Endothelial cell of umbilical vein (primary cell): ENCODE measurements at regions not wholly inside any gene's neighbourhood (a gene's known extent, or its start where the extent isn't known, plus 50 kb on each side); places are given as distances from the start of the nearest gene placed in this dataset.
"Not testable (repeated sequence)": the region's sequence is repeated elsewhere in the genome, so short reads cannot be mapped to it uniquely, and the experiment has no call there.

ENCODE experiments used
- BruUV-seq: library from RNA; stranded (reverse); fragments of 400-500 nt; replicated peaks from 2 replicates; lab custom pipeline; 2021; lab: Mats Ljungman, UMichigan
- CTCF ChIA-PET: fragments of 300-600, 350-600 bp; sonication (Branson Sonifier 250); formaldehyde crosslinking; loops from one replicate; lab custom pipeline; 2021; ENCODE audit warnings: antibody characterized with exemption, inconsistent platforms; lab: Charles Lee
- POLR2A ChIA-PET: fragments of 300-600, 350-600 bp; sonication (Branson Sonifier 250); formaldehyde crosslinking; loops from one replicate; lab custom pipeline; 2021; ENCODE audit warnings: antibody characterized with exemption, inconsistent platforms; lab: Charles Lee
- DNase-seq: peaks from one replicate; pipeline ENCODE4 v3.0.0-alpha.2; 2011; ENCODE audit warnings: low read depth, low spot score
- FAIRE-seq: peaks from 2 replicates; lab custom pipeline; 2011; peaks lifted over from hg19 to GRCh38; lab: Jason Lieb, UNC
- H2AFZ ChIP-seq: 2 replicates; pipeline ENCODE4 v1.6.0; 2012; ENCODE audit warnings: low read depth, low read length, control low read depth, inconsistent platforms
- H3K27ac ChIP-seq: 2 replicates; pipeline ENCODE4 v1.5.1; 2011; ENCODE audit warnings: low read depth, mild to moderate bottlenecking, control low read depth, low read length, moderate library complexity; ENCODE audit not compliant: insufficient read depth
- H3K27me3 ChIP-seq, 2 experiments: 2 replicates each; pipeline versions ENCODE4 v1.6.0 to v1.6.1; 2011; ENCODE audit warnings: low read length in 2 of 2, mixed read lengths in 1 of 2; ENCODE audit not compliant: control insufficient read depth in 2 of 2, insufficient read depth in 2 of 2
- H3K36me3 ChIP-seq, 2 experiments: 2 replicates in 1 of 2; 3 replicates in 1 of 2; pipeline ENCODE4 v1.5.1; 2011; ENCODE audit warnings: low read length in 2 of 2, mild to moderate bottlenecking in 1 of 2, moderate library complexity in 1 of 2; ENCODE audit not compliant: control insufficient read depth in 2 of 2, insufficient read depth in 2 of 2; ENCODE audit errors: extremely low read depth in 1 of 2
- H3K4me1 ChIP-seq: 3 replicates; pipeline ENCODE4 v1.5.1; 2011; ENCODE audit warnings: mild to moderate bottlenecking, low read length; ENCODE audit not compliant: control insufficient read depth, insufficient read depth; ENCODE audit errors: extremely low read depth
- H3K4me2 ChIP-seq: 2 replicates; pipeline ENCODE4 v1.6.1; 2011; ENCODE audit warnings: low read length, control low read depth, mixed read lengths; ENCODE audit not compliant: insufficient read depth
- H3K4me3 ChIP-seq, 3 experiments: fragments of 200-600 bp in 1 of 3; sonication (generic), shearing (Covaris generic) in 1 of 3; replicated peaks in 1 of 3; 2 replicates each; pipeline ENCODE4 v1.5.1; 2011 to 2016; ENCODE audit warnings: control low read depth in 3 of 3, low read length in 3 of 3, mild to moderate bottlenecking in 2 of 3, inconsistent platforms in 1 of 3, low read depth in 1 of 3, moderate library complexity in 1 of 3; ENCODE audit not compliant: insufficient read depth in 1 of 3
- H3K79me2 ChIP-seq: 2 replicates; pipeline ENCODE4 v1.6.0; 2012; ENCODE audit warnings: low read length, inconsistent platforms; ENCODE audit not compliant: control insufficient read depth, insufficient read depth
- H3K9ac ChIP-seq: replicated peaks from 2 replicates; pipeline ENCODE3; 2011; ENCODE audit warnings: low read length, control low read depth; ENCODE audit not compliant: insufficient read depth; ENCODE audit errors: extremely low read depth
- H3K9me1 ChIP-seq: replicated peaks from 3 replicates; pipeline ENCODE4 v1.6.0; 2011; ENCODE audit warnings: mild to moderate bottlenecking, low read length; ENCODE audit not compliant: control insufficient read depth, insufficient read depth; ENCODE audit errors: extremely low read depth
- H3K9me3 ChIP-seq: replicated peaks from 2 replicates; pipeline ENCODE4 v1.5.1; 2012; ENCODE audit warnings: low read length, inconsistent platforms; ENCODE audit not compliant: control insufficient read depth, insufficient read depth
- H4K20me1 ChIP-seq: replicated peaks from 2 replicates; pipeline ENCODE3; 2011; ENCODE audit warnings: mild to moderate bottlenecking, low read length; ENCODE audit not compliant: control insufficient read depth, insufficient read depth; ENCODE audit errors: extremely low read depth
- dilution Hi-C: fragments of 300-500 bp; cut with MboI; formaldehyde crosslinking; loops from one replicate; pipeline ENCODE4 v1.15.0; 2019; ENCODE audit warnings: low sequenced_read_pairs; ENCODE audit not compliant: extremely low pct_ligation_motif_present
- intact Hi-C: fragments of 100-400 bp; cut with micrococcal nuclease; formaldehyde crosslinking; loops from one replicate; pipeline ENCODE4 v1.10.0; 2022

DNA sequence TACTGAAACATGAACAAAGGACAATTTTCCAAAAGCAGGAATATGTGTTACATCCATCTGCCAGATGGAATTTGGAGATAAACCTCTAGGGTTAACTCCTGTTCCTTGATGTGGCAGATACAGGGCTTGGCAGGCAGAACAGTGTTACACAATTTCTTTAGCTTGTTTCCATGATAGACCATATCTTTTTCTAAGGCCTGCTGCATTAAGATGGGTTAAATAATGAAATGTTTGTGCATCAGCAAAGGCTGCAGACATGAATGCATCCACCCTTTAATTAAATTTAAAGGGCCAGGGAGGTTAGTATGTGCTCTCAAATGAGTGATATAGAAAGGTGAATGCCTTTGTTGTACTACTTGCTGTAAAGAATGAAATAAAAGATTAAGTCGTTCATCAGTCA, 50.1 kb upstream of the WDR44 start:
- H3K36me3 ChIP-seq, H3K27ac ChIP-seq, H3K79me2 ChIP-seq, BruUV-seq, H3K4me1 ChIP-seq, CTCF ChIA-PET, DNase-seq, H3K27me3 ChIP-seq, H3K4me2 ChIP-seq, H3K9me3 ChIP-seq, intact Hi-C loops, H3K9me1 ChIP-seq, FAIRE-seq, H3K4me3 ChIP-seq, H3K9ac ChIP-seq, POLR2A ChIA-PET, dilution Hi-C loops, H4K20me1 ChIP-seq, H2AFZ ChIP-seq: not testable (repeated sequence)
